AG10803 (cell line): ENCODE measurements at regions not wholly inside any gene's neighbourhood (a gene's known extent, or its start where the extent isn't known, plus 50 kb on each side); places are given as distances from the start of the nearest gene placed in this dataset.

ENCODE experiments used
- DNase-seq: peaks from one replicate; pipeline ENCODE4 v3.0.0; 2010; ENCODE audit warnings: low read depth
- H3K4me3 ChIP-seq: 2 replicates; pipeline ENCODE4 v1.5.1; 2011; ENCODE audit warnings: mild to moderate bottlenecking, low read length, control low read depth
- CTCF ChIP-seq: conservative IDR thresholded peaks from 2 replicates; pipeline ENCODE4 v1.5.1; 2011; ENCODE audit warnings: mild to moderate bottlenecking, low read length, control low read depth, inconsistent platforms

GRCh38 chr9:89812556-89813181 lies 207.9 kb downstream of the GADD45G start:
- no peak for DNase-seq
- TF ChIP-seq CTCF, result no peak
- H3K4me3 ChIP-seq, result no peak overlapping the region

- TF ChIP-seq CTCF, result no peak
- no peak for DNase-seq
- no peak overlapping the region for H3K4me3 ChIP-seq
These were observed 208.7 kb downstream of the GADD45G start for GRCh38 chr9:89813482-89813881.

GRCh38 chr9:89814340-89815040 lies 209.7 kb downstream of the GADD45G start:
- H3K4me3 ChIP-seq, result no peak overlapping the region
- no peak; the same call in 1 of the 2 replicates for TF ChIP-seq CTCF
- peak; percentile 18 for DNase-seq

GRCh38 chr9:89815061-89815902 lies 210.5 kb downstream of the GADD45G start:
- no peak for TF ChIP-seq CTCF
- no peak for DNase-seq
- no peak overlapping the region for H3K4me3 ChIP-seq

GRCh38 chr9:89815903-89816573 lies 211.2 kb downstream of the GADD45G start:
- H3K4me3 ChIP-seq, result no peak overlapping the region
- peak; percentile 17 for DNase-seq
- no peak for TF ChIP-seq CTCF

GRCh38 chr9:89817151-89817950 lies 212.5 kb downstream of the GADD45G start:
- no peak for DNase-seq
- no peak overlapping the region for H3K4me3 ChIP-seq
- no peak for TF ChIP-seq CTCF
